OCI-LY3 (cell line): ENCODE measurements at regions not wholly inside any gene's neighbourhood (a gene's known extent, or its start where the extent isn't known, plus 50 kb on each side); places are given as distances from the start of the nearest gene placed in this dataset.

Experiments used
- CTCF ChIP-seq: fragments of 200-600, 300-600 bp; sonication (generic); IDR thresholded peaks from 2 replicates; pipeline ENCODE4 v1.5.1; 2014; ENCODE audit warnings: antibody characterized with exemption, low read length, low read depth
- EZH2phosphoT487 ChIP-seq: fragments of 200-600 bp; shearing (Covaris generic); IDR thresholded peaks from 2 replicates; pipeline ENCODE4 v1.6.1; 2018; ENCODE audit warnings: antibody characterized with exemption, mixed run types, low read depth

- no peak for TF ChIP-seq CTCF
- TF ChIP-seq EZH2phosphoT487: no peak
Observed at GRCh38 chr4:108561116-108561515, 59.3 kb upstream of the RPL34 start.
